Small intestine (tissue), 7 donors: ENCODE measurements at regions not wholly inside any gene's neighbourhood (a gene's known extent, or its start where the extent isn't known, plus 50 kb on each side); places are given as distances from the start of the nearest gene placed in this dataset.

Source experiments
- DNase-seq, 2 donors: peaks; one replicate each; pipeline versions ENCODE4 v3.0.0 to v3.0.0-alpha.2; 2013
- FAIRE-seq: peaks from 2 replicates; lab custom pipeline; 2012; peaks lifted over from hg19 to GRCh38; lab: Jason Lieb, UNC
- H3K27ac ChIP-seq, 3 donors: one replicate each; pipeline ENCODE4 v1.5.1; 2013; ENCODE audit warnings: low read length in 2 of 3, mild to moderate bottlenecking in 2 of 3, control low read depth in 1 of 3, inconsistent platforms in 1 of 3, low read depth in 1 of 3, moderate library complexity in 1 of 3
- H3K27me3 ChIP-seq, 3 donors: one replicate each; pipeline ENCODE4 v1.6.1; 2013; ENCODE audit warnings: low read length in 3 of 3, inconsistent platforms in 1 of 3; ENCODE audit not compliant: control insufficient read depth in 3 of 3, insufficient read depth in 3 of 3
- H3K36me3 ChIP-seq, 3 donors: one replicate each; pipeline ENCODE4 v1.6.1; 2013; ENCODE audit warnings: low read length in 3 of 3, inconsistent platforms in 1 of 3, low read depth in 1 of 3, mild to moderate bottlenecking in 1 of 3, moderate library complexity in 1 of 3; ENCODE audit not compliant: control insufficient read depth in 3 of 3, insufficient read depth in 2 of 3
- H3K4me1 ChIP-seq, 3 donors: one replicate each; pipeline ENCODE4 v1.6.1; 2013; ENCODE audit warnings: low read length in 2 of 3, inconsistent platforms in 1 of 3, low read depth in 1 of 3, mild to moderate bottlenecking in 1 of 3, moderate library complexity in 1 of 3; ENCODE audit not compliant: control insufficient read depth in 3 of 3, insufficient read depth in 2 of 3
- H3K4me3 ChIP-seq, 3 donors: one replicate each; pipeline ENCODE4 v1.5.1; 2013; ENCODE audit warnings: low read length in 3 of 3, control low read depth in 1 of 3, inconsistent platforms in 1 of 3, low read depth in 1 of 3, mild to moderate bottlenecking in 1 of 3, moderate library complexity in 1 of 3
- H3K9me3 ChIP-seq, 2 donors: one replicate each; pipeline ENCODE4 v1.6.1; 2013; ENCODE audit warnings: low read depth in 1 of 2, low read length in 1 of 2; ENCODE audit not compliant: control insufficient read depth in 2 of 2, insufficient read depth in 1 of 2
- WGBS, 3 donors: extraction: QIAGEN DNeasy Blood & Tissue Kit; methylation state at CpG; one replicate each; pipeline ENCODE4 v1.1.7; 2013; 5-methylcytosine and 5-hydroxymethylcytosine counted together
- donor health status: healthy with polysubstance abuse.
- donor health status: control.
- donor health status: control.
- donor health status: Bipolar disorder and iron deficiency.
- donor health status: healthy.

DNA sequence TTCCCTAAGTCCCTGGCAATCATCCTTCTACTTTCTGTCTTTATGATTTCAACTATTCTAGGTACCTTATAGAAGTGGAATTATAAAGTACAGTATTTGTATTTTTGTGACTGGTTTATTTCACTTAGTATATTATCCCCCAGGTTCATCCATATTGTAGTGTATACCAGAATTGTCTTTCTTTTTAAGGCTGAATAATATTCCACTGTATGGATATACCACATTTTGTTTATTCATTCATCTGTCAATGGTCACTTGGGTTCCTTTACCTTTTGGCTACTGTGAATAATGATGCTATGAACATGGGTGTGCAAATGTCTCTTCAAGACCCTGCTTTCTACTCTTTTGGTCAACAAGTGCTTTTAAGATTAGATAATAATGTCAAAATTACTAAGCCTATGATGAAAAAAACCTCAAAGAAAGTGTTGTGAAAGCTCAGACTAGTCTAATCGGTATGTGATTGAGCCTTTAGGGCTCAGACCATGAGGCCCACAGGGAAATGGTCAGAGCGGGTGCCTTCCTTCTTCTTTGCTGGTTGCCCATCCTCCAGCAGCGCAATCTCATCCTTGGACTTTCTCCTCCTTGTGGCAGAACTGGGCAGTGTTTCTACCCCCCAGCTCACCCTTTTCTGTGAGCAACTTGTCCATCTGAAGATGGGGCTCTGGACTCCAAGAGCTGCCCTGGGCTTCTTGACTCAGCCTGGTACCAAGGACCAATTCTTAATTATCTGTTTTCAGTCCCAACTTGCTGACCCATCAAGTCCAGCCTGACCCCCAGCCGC lies 105.4 kb downstream of the TTC8 start:
- DNase-seq, result no peak
- no peaks in the 10 kb centered on the region for H3K27me3 ChIP-seq
- H3K27ac ChIP-seq, result no peak overlapping the region
- FAIRE-seq, result no peak
- no peaks in the 10 kb centered on the region for H3K36me3 ChIP-seq
- 88 to 91% (median 90%) methylated on average over 4 of the region's 4 CpGs for whole genome bisulfite sequencing, 3 donors
- H3K4me3 ChIP-seq, result no peak overlapping the region
- H3K4me1 ChIP-seq, result no peaks in the 10 kb centered on the region
- H3K9me3 ChIP-seq, result peaks cover 0 to 5% of the 10 kb centered on the region in 2 donors

- WGBS, 3 donors, result 83 to 86% (median 85%) methylated on average over 11 of the region's 11 CpGs
- no peaks in the 10 kb centered on the region for H3K36me3 ChIP-seq
- no peak for FAIRE-seq
Measured at GRCh38 chr14:88931321-88932110, 107.1 kb downstream of the TTC8 start.

DNA sequence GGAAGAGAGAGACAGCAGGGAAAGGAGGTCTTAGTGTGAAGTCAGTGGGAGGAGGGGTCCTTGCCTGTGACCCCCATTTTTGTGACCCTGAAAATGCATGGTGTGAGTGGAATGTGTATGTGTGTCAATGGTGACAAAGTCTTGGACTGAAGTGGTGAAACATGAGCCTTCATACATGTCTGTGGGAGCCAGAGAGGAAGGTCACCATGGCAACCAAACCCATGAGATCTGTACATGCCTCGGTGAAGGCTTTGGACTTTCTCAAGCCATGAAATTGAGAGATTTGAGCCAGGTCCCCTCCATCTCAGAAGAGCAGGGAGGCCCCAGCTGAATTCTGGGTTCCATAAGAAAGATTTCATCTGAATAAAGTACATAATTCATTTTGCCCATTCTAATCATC lies 108.7 kb downstream of the TTC8 start:
- Histone ChIP-seq H3K27ac (no peak overlapping the region), H3K9me3 (peaks cover 0 to 5% of the 10 kb centered on the region in 2 donors), H3K4me3 (no peak overlapping the region), H3K4me1 (no peaks in the 10 kb centered on the region), H3K27me3 (no peaks in the 10 kb centered on the region), H3K36me3 (no peaks in the 10 kb centered on the region)
- DNase-seq (no peak), FAIRE-seq (no peak)
- WGBS, 3 donors, result 54 to 56% (median 54%) methylated on average over 1 of the region's 1 CpG

More at GRCh38 chr14:88931321-88932110, 107.1 kb downstream of the TTC8 start:
- Histone ChIP-seq H3K4me1 (no peaks in the 10 kb centered on the region), H3K4me3 (no peak overlapping the region), H3K27me3 (no peaks in the 10 kb centered on the region), H3K9me3 (peaks cover 0 to 5% of the 10 kb centered on the region in 2 donors), H3K27ac (no peak overlapping the region)
- DNase-seq, result no peak

DNA sequence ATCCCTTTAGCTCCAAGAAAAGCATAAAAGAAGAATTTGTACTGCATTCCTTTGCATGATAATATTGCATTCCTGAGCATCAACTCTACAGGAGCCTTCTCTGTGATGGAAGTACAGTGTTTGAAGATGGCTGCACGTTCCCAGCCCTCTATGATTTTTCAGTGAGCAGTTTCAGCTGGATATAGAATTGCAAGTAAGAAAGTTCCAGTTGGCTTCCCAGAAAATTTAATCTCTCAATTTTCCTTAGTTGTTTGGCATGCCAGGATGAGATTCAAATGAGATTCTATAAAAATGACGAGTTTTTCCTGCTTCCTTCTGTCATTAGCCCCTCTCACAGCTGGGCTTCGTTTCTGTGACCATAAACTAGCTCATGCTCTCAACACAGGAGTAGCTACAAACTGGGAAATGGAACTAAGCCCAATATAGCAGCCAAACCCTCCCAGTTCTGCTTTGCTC lies 109.9 kb downstream of the TTC8 start:
- DNase-seq (no peak), FAIRE-seq (no peak)
- Histone ChIP-seq H3K36me3 (no peaks in the 10 kb centered on the region), H3K27me3 (no peaks in the 10 kb centered on the region), H3K4me1 (no peaks in the 10 kb centered on the region), H3K9me3 (peaks cover 0 to 5% of the 10 kb centered on the region in 2 donors), H3K4me3 (no peak overlapping the region), H3K27ac (no peak overlapping the region)
- WGBS, 3 donors, result 31 to 43% (median 37%) methylated on average over 3 of the region's 3 CpGs

DNA sequence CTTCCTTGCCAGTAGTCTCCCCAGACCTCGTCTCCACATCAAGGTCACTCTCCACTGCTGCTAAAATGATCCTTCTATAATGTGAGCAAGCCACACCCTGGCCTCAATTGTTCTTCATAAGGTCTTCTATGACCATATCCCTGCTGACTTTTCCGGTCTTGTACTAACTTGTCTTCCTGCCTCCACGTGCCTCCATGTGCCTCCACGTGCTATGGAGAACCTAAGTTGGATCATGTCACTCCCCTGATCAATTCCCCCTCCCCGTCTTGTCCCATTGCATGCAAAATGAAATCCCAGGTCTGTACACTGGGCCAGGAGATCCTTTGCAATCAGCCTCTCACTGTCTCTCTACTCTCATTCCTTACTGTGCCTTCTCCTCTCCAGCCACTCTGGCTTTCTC lies 110.6 kb downstream of the TTC8 start:
- no peaks in the 10 kb centered on the region for H3K4me1 ChIP-seq
- FAIRE-seq (no peak), DNase-seq (no peak)
- WGBS, 3 donors, result 50 to 80% (median 63%) methylated on average over 5 of the region's 5 CpGs
- H3K27ac ChIP-seq, result no peak overlapping the region
- no peak overlapping the region for H3K4me3 ChIP-seq
- no peaks in the 10 kb centered on the region for H3K27me3 ChIP-seq
- peaks cover 0 to 3% of the 10 kb centered on the region in 2 donors for H3K9me3 ChIP-seq
- H3K36me3 ChIP-seq, result no peaks in the 10 kb centered on the region

GRCh38 chr14:88937706-88938105 lies 113.3 kb downstream of the TTC8 start:
- Histone ChIP-seq H3K27me3 (no peaks in the 10 kb centered on the region), H3K9me3 (no peaks in the 10 kb centered on the region), H3K27ac (no peak overlapping the region), H3K4me3 (no peak overlapping the region), H3K36me3 (no peaks in the 10 kb centered on the region), H3K4me1 (no peaks in the 10 kb centered on the region)
- DNase-seq (no peak), FAIRE-seq (no peak)
- WGBS, 3 donors, result 91 to 93% (median 93%) methylated on average over 3 of the region's 3 CpGs

- no peak for FAIRE-seq
- WGBS, 3 donors, result 40 to 45% (median 44%) methylated on average over 3 of the region's 3 CpGs
- Histone ChIP-seq H3K9me3 (peaks cover 0 to 5% of the 10 kb centered on the region in 2 donors), H3K27me3 (peaks cover 0 to 5% (median 0%) of the 10 kb centered on the region in 3 donors), H3K27ac (no peak overlapping the region), H3K36me3 (no peaks in the 10 kb centered on the region), H3K4me1 (no peaks in the 10 kb centered on the region), H3K4me3 (no peak overlapping the region)
- no peak for DNase-seq
Measured at GRCh38 chr14:88940671-88941070, 116.2 kb downstream of the TTC8 start.

DNA sequence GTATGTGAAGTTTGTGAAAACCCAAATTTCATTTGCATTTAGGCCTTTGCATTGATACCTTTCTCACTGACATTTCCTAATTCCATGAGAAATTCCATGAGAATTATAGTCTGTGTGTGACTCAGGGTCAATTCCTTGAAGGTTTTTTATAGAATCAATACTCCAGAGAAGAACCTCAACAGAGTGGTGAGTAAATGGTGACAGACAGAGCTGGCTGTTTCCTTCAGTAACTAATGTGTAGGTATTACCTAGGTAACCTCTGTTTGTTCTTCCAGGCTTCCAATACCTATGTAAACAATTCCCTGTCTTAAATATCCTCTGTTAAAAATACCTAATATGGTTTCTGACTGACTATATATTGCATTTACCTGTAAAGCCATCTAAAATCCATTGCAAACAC lies 117.0 kb downstream of the TTC8 start:
- no peak for FAIRE-seq
- Histone ChIP-seq H3K9me3 (peaks cover 0 to 5% of the 10 kb centered on the region in 2 donors), H3K4me1 (no peaks in the 10 kb centered on the region), H3K27ac (no peak overlapping the region), H3K36me3 (no peaks in the 10 kb centered on the region), H3K27me3 (peaks cover 0 to 5% (median 0%) of the 10 kb centered on the region in 3 donors), H3K4me3 (no peak overlapping the region)
- no peak for DNase-seq
